Activated CD4-positive, alpha-beta memory T cell treated with anti-CD3 and anti-CD28 coated beads, Interleukin-2, amount 10 ng/mL, durations not matched to agents 7 days and 5 days (primary cell): ENCODE measurements at regions not wholly inside any gene's neighbourhood (a gene's known extent, or its start where the extent isn't known, plus 50 kb on each side); places are given as distances from the start of the nearest gene placed in this dataset.
"Not testable (repeated sequence)": the region's sequence is repeated elsewhere in the genome, so short reads cannot be mapped to it uniquely, and the experiment has no call there.

Experiments
- CTCF ChIA-PET: fragments of 350-600 bp; sonication (Branson Sonifier 250); formaldehyde crosslinking; loops from one replicate; lab custom pipeline; 2021; ENCODE audit warnings: antibody characterized with exemption, inconsistent platforms; lab: Charles Lee
- POLR2A ChIA-PET: fragments of 350-600 bp; sonication (Branson Sonifier 250); formaldehyde crosslinking; loops from one replicate; lab custom pipeline; 2021; ENCODE audit warnings: antibody characterized with exemption; lab: Charles Lee
- DNase-seq: peaks from one replicate; pipeline ENCODE4 v3.0.0-alpha.2; 2020
- H3K27ac Mint-ChIP-seq: one replicate; pipeline ENCODE4 v1.8.0; 2021; ENCODE audit warnings: mild to moderate bottlenecking, mixed read lengths
- H3K27me3 Mint-ChIP-seq: one replicate; pipeline ENCODE4 v1.8.0; 2021; ENCODE audit warnings: mixed read lengths
- H3K36me3 Mint-ChIP-seq: one replicate; pipeline ENCODE4 v1.8.0; 2021; ENCODE audit warnings: low read depth, mixed read lengths
- H3K4me1 Mint-ChIP-seq: one replicate; pipeline ENCODE4 v1.8.0; 2021; ENCODE audit warnings: mixed read lengths
- H3K4me3 Mint-ChIP-seq: one replicate; pipeline ENCODE4 v1.8.0; 2021; ENCODE audit warnings: mild to moderate bottlenecking, mixed read lengths
- H3K9me3 Mint-ChIP-seq: one replicate; pipeline ENCODE4 v1.8.0; 2021; ENCODE audit warnings: mixed read lengths

- Mint-ChIP-seq H3K27ac (no peak overlapping the region), H3K4me1 (no peaks in the 10 kb centered on the region), H3K9me3 (no peaks in the 10 kb centered on the region), H3K4me3 (no peak overlapping the region), H3K36me3 (no peaks in the 10 kb centered on the region), H3K27me3 (no peaks in the 10 kb centered on the region)
- CTCF ChIA-PET, result no interaction called here
- POLR2A ChIA-PET, result no interaction called here
- DNase-seq, result no peak
These were observed 245.5 kb downstream of the RBM19 start for GRCh38 chr12:113720629-113721028.

- no peak overlapping the region for H3K4me3 Mint-ChIP-seq
- no peaks in the 10 kb centered on the region for H3K9me3 Mint-ChIP-seq
- CTCF ChIA-PET, result no interaction called here
These were observed 246.1 kb downstream of the RBM19 start for GRCh38 chr12:113719911-113720591.

GRCh38 chr12:113713156-113713555, 241.5 kb upstream of the LHX5 start:
- Mint-ChIP-seq H3K9me3 (no peaks in the 10 kb centered on the region), H3K27ac (no peak overlapping the region), H3K27me3 (no peaks in the 10 kb centered on the region), H3K36me3 (no peaks in the 10 kb centered on the region), H3K4me1 (no peaks in the 10 kb centered on the region), H3K4me3 (no peak overlapping the region)
- no peak for DNase-seq
- POLR2A ChIA-PET, result no interaction called here
- CTCF ChIA-PET, result no interaction called here

More at GRCh38 chr12:113719911-113720591, 246.1 kb downstream of the RBM19 start:
- no peak for DNase-seq
- no peaks in the 10 kb centered on the region for H3K27me3 Mint-ChIP-seq
- H3K36me3 Mint-ChIP-seq, result no peaks in the 10 kb centered on the region
- H3K4me1 Mint-ChIP-seq, result no peaks in the 10 kb centered on the region
- POLR2A ChIA-PET, result no interaction called here
- no peak overlapping the region for H3K27ac Mint-ChIP-seq

- H3K27me3 Mint-ChIP-seq, result no peaks in the 10 kb centered on the region
- H3K4me3 Mint-ChIP-seq, result no peak overlapping the region
- ChIA-PET POLR2A (no interaction called here), CTCF (no interaction called here)
- DNase-seq, result no peak
- H3K36me3 Mint-ChIP-seq, result no peaks in the 10 kb centered on the region
- no peaks in the 10 kb centered on the region for H3K4me1 Mint-ChIP-seq
- H3K9me3 Mint-ChIP-seq, result no peaks in the 10 kb centered on the region
- no peak overlapping the region for H3K27ac Mint-ChIP-seq
These were observed 240.8 kb upstream of the LHX5 start for GRCh38 chr12:113712481-113712880.

- H3K4me3 Mint-ChIP-seq, result no peak overlapping the region
- CTCF ChIA-PET, result no interaction called here
- H3K4me1 Mint-ChIP-seq, result no peaks in the 10 kb centered on the region
- H3K27ac Mint-ChIP-seq, result no peak overlapping the region
- POLR2A ChIA-PET, result no interaction called here
- H3K27me3 Mint-ChIP-seq, result no peaks in the 10 kb centered on the region
- H3K36me3 Mint-ChIP-seq, result no peaks in the 10 kb centered on the region
- DNase-seq, result no peak
- no peaks in the 10 kb centered on the region for H3K9me3 Mint-ChIP-seq
These were observed 238.5 kb upstream of the LHX5 start for GRCh38 chr12:113710216-113710615.

- CTCF ChIA-PET, result no interaction called here
- no peaks in the 10 kb centered on the region for H3K4me1 Mint-ChIP-seq
- H3K36me3 Mint-ChIP-seq, result no peaks in the 10 kb centered on the region
- H3K4me3 Mint-ChIP-seq, result no peak overlapping the region
- H3K9me3 Mint-ChIP-seq, result no peaks in the 10 kb centered on the region
- no peaks in the 10 kb centered on the region for H3K27me3 Mint-ChIP-seq
- DNase-seq, result no peak
- H3K27ac Mint-ChIP-seq, result no peak overlapping the region
- POLR2A ChIA-PET, result no interaction called here
These were observed 237.8 kb upstream of the LHX5 start for GRCh38 chr12:113709456-113709855.

- DNase-seq, result no peak
- Mint-ChIP-seq H3K4me3 (no peak overlapping the region), H3K27ac (no peak overlapping the region), H3K36me3 (no peaks in the 10 kb centered on the region), H3K9me3 (no peaks in the 10 kb centered on the region), H3K27me3 (no peaks in the 10 kb centered on the region), H3K4me1 (no peaks in the 10 kb centered on the region)
- CTCF ChIA-PET, result no interaction called here
- POLR2A ChIA-PET, result no interaction called here
These were observed 231.2 kb upstream of the LHX5 start for GRCh38 chr12:113702836-113703235.

- ChIA-PET CTCF (no interaction called here), POLR2A (no interaction called here)
- Mint-ChIP-seq H3K27ac (no peak overlapping the region), H3K4me3 (no peak overlapping the region), H3K4me1 (no peaks in the 10 kb centered on the region), H3K27me3 (no peaks in the 10 kb centered on the region), H3K36me3 (no peaks in the 10 kb centered on the region), H3K9me3 (no peaks in the 10 kb centered on the region)
- DNase-seq, result no peak
These were observed 230.6 kb upstream of the LHX5 start for GRCh38 chr12:113702276-113702675.

- H3K27me3 Mint-ChIP-seq, result no peaks in the 10 kb centered on the region
- H3K4me3 Mint-ChIP-seq, result no peak overlapping the region
- H3K4me1 Mint-ChIP-seq, result no peaks in the 10 kb centered on the region
- no peak for DNase-seq
- no peaks in the 10 kb centered on the region for H3K36me3 Mint-ChIP-seq
- ChIA-PET POLR2A (no interaction called here), CTCF (no interaction called here)
- no peak overlapping the region for H3K27ac Mint-ChIP-seq
- no peaks in the 10 kb centered on the region for H3K9me3 Mint-ChIP-seq
These were observed 229.3 kb upstream of the LHX5 start for GRCh38 chr12:113700943-113701342.

GRCh38 chr12:113699984-113700383, 228.3 kb upstream of the LHX5 start:
- H3K36me3 Mint-ChIP-seq, H3K4me1 Mint-ChIP-seq, DNase-seq, POLR2A ChIA-PET, CTCF ChIA-PET, H3K27ac Mint-ChIP-seq, H3K9me3 Mint-ChIP-seq, H3K4me3 Mint-ChIP-seq, H3K27me3 Mint-ChIP-seq: not testable (repeated sequence)

GRCh38 chr12:113698510-113698858, 226.8 kb upstream of the LHX5 start:
- Mint-ChIP-seq H3K27me3 (no peaks in the 10 kb centered on the region), H3K9me3 (no peaks in the 10 kb centered on the region), H3K4me3 (no peak overlapping the region), H3K27ac (no peak overlapping the region), H3K36me3 (no peaks in the 10 kb centered on the region), H3K4me1 (no peaks in the 10 kb centered on the region)
- POLR2A ChIA-PET, result no interaction called here
- CTCF ChIA-PET, result no interaction called here
- DNase-seq, result no peak

GRCh38 chr12:113697651-113698509, 226.2 kb upstream of the LHX5 start:
- DNase-seq, result no peak
- H3K27ac Mint-ChIP-seq, result no peak overlapping the region
- ChIA-PET CTCF (interaction anchor here (0.6 kb wide), 1 partner anchor 228 kb away, joined by 4 read pairs; no protein-coding TSS in a partner anchor), POLR2A (no interaction called here)
- H3K9me3 Mint-ChIP-seq, result no peaks in the 10 kb centered on the region
- H3K4me1 Mint-ChIP-seq, result no peaks in the 10 kb centered on the region
- no peak overlapping the region for H3K4me3 Mint-ChIP-seq
- H3K36me3 Mint-ChIP-seq, result no peaks in the 10 kb centered on the region
- no peaks in the 10 kb centered on the region for H3K27me3 Mint-ChIP-seq

- H3K4me3 Mint-ChIP-seq, result no peak overlapping the region
- H3K27ac Mint-ChIP-seq, result no peak overlapping the region
- no peaks in the 10 kb centered on the region for H3K9me3 Mint-ChIP-seq
- CTCF ChIA-PET, result interaction anchor here (0.6 kb wide), 1 partner anchor 227 kb away, joined by 4 read pairs; no protein-coding TSS in a partner anchor
- no peaks in the 10 kb centered on the region for H3K36me3 Mint-ChIP-seq
- no peaks in the 10 kb centered on the region for H3K4me1 Mint-ChIP-seq
- no peak for DNase-seq
- POLR2A ChIA-PET, result no interaction called here
- no peaks in the 10 kb centered on the region for H3K27me3 Mint-ChIP-seq
These were observed 225.4 kb upstream of the LHX5 start for GRCh38 chr12:113697104-113697503.

GRCh38 chr12:113693693-113694092, 222.0 kb upstream of the LHX5 start:
- Mint-ChIP-seq H3K36me3 (no peaks in the 10 kb centered on the region), H3K27ac (no peak overlapping the region), H3K9me3 (no peaks in the 10 kb centered on the region), H3K27me3 (no peaks in the 10 kb centered on the region), H3K4me3 (no peak overlapping the region), H3K4me1 (no peaks in the 10 kb centered on the region)
- ChIA-PET POLR2A (no interaction called here), CTCF (no interaction called here)
- DNase-seq, result no peak
